ENCODE measurements at regions not wholly inside any gene's neighbourhood (a gene's known extent, or its start where the extent isn't known, plus 50 kb on each side); places are given as distances from the start of the nearest gene placed in this dataset.
"Not testable (repeated sequence)": the region's sequence is repeated elsewhere in the genome, so short reads cannot be mapped to it uniquely, and the experiment has no call there.

DNA sequence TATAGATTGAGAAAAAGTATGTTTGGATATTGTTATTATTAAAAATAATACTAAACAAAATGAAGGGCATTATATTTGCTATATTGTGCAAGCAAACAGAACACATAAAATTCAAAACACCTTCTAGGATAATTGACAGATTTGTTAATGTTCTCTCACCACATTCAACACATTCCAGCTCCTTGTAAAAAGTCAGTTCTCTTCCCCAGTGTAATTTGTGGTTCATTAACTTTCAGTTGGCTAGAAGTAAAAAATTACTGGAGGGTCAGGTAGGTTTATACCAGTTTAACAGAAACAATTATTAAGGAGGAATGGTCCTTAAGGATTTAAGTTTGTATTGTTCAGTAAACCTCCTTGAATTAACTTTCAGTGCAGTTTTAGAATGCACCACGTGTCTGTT, 1235.3 kb upstream of the ADGRL2 start:
- DNase-seq, result no peak

DNA sequence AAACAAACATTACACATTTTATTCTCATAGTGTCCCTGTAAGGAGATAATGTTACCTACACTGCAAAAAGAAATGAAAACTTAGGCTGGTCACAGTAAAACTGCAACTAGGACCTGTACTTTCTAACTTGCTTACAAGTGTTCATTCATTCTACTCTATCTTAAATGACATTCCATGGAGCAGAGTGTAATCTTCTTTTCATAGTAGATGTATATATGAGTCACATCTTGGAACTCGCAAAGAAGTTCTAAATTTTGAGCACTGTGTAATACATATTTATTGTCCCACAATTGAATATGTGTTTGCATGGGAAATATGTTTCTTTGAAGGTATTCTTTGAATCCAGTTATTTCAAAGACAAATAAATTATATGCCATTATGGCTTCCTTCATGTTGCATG, 1258.5 kb upstream of the ADGRL2 start:
- DNase-seq, result no peak

DNA sequence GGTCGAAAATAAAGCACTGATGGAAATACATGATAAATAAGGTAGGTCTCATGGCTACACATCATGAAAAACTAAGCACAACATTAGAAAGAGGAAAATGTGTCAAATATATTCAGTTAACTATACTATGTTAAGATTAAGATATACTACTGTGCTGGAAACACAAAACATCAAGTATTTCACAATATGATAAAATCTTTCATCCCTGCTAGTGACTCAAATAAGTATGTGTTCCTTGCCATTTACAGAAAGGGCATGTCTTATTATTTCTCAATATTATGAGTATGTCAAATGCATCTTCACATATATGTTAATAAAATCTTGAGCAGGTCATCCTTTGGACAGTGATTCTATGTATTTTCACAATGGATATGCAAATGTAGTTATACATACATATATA, 1260.1 kb upstream of the ADGRL2 start:
- no peak for DNase-seq

DNA sequence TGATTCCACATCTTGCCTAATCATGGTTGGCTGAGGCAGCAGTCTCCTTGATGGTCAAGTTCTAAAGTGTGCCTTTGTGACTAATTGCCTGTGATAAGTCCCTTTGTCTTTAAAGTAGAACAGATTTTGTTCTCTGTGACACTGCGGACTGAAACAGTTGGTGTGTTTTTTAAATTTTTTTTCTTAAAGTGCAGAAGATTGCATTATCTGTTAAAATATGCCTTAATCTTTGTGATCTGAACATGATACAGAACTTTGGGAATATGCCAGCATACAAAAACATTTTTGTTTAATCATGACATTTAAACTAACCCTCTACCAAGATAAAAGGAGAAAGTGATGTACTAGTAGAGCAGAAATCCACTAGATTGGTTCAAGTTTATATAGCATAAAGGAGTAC, 1260.6 kb upstream of the ADGRL2 start:
- no peak for DNase-seq

DNA sequence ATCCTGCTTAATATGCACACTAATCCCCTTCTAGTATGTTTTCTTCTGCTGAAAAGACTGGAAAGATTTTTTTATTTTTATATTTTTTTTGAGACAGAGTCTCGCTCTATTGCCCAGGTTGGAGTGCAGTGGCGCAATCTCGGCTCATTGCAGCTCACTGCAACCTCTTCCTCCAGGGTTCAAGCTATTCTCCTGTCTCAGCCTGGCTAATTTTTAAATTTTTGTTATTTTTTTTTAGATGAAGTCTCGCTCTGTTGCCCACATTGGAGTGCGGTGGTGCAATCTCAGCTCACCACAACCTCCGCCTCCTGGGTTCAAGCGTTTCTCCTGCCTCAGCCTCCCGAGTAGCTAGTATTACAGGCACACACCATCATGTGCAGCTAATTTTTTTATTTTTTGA, 1261.4 kb upstream of the ADGRL2 start:
- DNase-seq, result not testable (repeated sequence)

DNA sequence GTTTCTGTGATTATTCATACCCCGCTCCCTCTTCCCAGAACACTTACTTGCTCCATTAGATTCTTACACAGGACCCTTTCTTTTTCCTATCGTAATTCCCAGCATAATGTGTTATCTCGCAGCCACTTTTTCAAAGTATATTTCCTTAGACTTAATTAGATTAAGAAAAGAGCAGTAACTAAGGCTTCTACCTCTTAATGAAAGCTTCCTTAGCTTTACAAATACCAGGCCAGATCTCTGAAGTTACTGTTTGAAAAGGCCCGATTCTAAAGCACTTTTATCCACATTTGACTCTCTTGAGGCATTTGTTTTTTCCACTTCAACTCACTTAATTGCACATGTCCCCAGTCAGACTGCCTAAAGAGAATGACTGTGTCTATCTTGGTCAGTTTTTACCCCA, 1264.3 kb upstream of the ADGRL2 start:
- DNase-seq, result no peak

DNA sequence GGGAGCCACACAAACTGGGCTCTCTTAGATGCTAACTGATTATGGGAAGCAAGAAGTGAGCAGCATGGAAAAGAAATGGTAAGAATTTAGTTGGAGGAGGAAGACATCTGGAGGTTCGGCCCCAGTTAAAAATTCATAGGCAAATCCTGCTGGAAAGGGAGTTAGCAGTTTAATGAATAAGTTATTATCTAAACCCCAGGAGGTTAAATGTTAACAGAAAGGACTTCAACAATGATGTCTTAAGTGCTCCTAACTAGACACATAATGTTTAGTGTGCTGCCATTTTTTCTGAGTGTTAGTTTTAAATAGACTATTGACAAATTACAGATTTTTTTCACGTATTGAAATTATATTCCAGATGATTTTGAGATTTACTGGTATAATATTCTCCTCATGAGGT, 1265.3 kb upstream of the ADGRL2 start:
- no peak for DNase-seq

DNA sequence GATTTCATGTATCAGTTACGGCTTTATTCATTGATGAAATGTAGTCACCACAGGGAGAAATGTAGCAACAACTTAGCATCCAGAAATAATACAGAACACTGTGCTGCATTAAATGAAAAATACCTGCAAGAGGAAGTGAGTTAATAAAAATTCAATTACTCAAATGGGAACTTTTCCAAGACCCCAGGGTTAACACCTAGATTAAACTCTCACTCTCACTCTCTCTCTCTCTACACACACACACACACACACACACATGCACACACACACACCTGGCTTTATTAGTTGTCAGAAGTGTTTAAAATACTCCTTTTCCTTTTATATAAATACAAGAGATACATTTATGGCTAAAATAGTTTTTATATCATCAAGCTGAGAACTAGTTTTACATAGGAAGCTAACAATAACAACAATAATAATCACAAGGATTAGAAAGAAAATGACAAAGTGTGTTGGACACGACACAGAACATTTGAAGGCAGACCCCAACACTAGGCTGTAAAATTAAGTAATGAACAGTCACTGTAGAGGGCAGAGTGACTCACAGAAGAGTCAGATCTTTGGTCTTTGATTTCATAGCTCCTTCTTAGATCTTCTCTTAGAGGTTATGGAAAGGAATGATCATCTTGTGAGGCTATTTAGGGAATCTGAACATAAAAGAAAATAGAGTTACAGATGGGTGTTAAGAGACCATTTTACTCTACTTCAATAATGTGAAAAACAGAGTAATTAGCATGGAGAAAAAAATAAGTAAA, 1266.0 kb upstream of the ADGRL2 start:
- DNase-seq, result no peak

DNA sequence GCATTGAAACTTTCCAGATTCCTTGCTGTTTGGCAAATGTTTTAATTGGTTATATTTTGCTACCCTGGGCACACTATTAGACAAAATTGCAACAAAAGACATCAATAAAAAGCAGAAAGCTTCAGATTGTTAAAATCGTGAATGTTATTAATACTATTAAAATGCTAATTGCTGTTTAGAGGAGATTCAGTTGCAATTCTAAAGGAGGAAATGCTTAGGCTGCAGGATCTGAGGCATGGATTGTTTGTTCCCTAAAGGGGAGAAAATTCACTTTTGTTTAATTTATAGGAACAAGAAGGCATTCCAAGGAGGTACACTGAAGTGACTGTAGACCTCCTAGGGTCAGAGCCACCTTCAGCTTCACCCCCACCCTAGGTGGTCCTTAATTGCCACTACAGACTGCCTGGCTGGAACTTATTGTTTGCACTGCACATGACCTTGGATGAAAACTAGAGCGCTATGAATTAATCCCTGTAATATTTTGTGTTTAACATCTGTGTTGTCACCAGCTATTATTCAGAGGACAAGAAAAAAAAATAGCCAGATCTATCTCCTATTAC, 1266.9 kb upstream of the ADGRL2 start:
- DNase-seq, result no peak

DNA sequence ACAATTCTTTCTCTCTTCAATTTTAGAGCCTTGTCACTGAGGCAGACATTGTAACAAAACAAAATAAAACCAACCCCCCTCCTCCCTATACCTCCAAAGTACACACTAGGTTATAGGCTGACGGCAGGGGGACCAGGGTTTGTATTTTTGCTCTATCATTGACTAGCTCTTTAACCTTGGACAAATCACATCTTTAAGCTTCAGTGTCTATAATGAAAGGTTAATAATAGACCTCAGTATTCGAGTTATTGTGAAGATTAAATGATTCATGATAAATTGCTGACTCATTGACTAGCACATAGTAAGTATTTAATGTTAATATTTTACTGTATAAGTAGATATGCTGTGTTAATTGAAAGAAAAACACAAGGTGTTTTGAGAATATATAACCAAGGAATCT, 1267.6 kb upstream of the ADGRL2 start:
- DNase-seq, result no peak

DNA sequence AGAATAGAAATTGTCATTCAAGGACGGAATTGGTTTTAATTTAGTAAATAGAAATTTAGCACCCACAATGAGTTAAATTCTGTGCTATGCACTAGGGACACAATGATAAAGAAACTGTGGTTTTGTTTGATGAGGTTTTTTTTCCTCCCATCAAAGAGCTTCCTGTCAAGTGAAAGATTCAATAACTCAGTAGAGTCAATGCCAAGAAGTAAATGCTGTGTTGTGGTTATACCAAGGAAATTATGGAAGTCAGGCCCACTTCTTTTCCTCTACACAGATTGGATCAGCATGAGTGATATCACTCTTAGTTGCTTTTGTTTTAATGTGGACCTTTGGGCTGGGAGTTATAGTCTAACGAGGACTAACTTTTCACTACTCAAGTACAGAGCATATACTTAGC, 1269.6 kb upstream of the ADGRL2 start:
- no peak for DNase-seq

DNA sequence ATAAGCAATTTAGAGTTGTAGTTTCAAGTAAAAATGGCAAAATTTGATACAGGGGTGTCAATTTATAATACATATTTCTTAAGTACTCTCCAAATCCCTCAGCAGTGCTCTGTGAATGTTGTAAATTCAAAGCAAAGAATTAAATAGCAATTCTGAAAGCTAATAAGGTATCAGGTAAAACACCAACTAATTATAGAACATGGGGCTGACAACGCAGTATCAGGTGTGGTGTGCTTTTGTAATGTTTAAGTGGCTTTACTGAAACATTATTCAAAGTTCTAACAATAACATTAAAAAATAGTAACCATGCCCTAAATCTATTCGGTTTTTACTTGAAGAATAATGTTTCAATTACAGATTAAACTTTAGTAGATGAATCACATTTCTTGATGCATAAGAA, 1271.2 kb upstream of the ADGRL2 start:
- no peak for DNase-seq

DNA sequence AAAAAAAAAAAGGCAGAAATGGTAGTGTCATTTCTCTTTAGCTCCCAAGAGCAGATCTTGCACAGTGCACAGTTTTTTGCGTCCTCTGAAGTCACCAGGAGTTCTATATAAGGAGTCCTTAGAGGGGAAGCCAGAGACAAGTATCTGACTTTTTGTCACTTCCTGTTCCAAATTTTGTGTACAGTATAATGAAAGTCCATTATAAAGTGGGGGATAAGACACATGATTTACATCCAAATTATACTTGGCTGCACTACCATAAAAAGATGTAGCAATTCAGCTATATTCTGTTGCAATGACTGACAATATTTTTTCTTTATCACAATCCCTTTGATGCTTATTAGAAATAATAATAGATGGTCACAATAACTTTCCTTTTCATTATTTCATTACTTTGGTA, 1276.9 kb upstream of the ADGRL2 start:
- no peak for DNase-seq

DNA sequence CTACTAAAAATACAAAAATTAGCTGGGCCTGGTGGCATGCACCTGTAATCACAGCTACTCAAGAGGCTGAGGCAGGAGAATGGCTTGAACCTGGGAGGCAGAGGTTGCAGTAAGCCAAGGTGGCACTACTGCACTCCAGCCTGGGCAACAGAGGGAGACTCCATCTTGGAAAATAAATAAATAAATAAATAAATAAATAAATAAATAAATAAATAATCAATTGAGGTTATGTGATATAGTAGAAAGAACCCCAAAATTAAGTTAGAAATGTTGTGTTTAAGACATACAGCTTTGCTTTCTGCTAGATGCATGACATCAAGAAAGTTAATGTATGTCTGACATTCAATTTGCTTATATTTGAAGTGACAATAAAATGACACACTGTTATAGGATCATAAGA, 1277.7 kb upstream of the ADGRL2 start:
- DNase-seq, result not testable (repeated sequence)

DNA sequence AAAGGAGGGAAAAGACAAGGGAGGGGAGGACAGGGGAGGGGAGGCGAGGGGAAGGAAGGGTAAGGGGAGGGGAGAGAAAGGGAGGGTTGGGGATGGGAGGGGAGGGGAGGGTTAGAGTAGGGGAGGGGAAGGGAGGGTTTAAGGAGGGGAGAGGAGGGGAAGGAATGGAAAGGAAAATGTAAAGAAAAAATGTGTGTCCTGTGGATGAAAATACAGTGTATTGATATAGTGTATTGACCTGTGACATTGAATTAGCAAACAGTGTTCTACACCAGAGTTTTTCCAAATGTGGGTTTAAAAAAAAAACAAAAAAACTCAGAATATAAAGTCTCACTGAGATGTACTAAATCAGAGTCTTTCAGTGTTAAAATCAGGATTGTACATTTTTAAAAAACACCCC, 1279.8 kb upstream of the ADGRL2 start:
- no peak for DNase-seq

DNA sequence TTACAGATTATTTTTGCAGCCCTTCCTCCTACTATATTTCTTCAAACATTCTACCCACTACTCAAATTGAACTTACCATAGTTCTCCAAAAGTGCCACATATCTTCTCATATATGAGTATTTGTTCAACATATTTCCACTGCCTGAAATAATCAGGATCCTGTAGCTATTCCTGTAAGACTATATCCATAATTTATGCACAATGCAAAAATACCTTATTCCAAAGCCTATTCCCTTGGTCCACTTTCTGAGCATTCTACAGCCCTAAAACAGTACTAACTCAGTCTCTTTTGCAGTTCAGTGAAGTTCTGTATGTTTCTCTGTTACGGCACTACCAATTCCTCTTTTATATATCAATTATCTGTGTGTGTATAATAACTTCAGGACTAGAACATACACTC, 1283.7 kb upstream of the ADGRL2 start:
- DNase-seq, result no peak

DNA sequence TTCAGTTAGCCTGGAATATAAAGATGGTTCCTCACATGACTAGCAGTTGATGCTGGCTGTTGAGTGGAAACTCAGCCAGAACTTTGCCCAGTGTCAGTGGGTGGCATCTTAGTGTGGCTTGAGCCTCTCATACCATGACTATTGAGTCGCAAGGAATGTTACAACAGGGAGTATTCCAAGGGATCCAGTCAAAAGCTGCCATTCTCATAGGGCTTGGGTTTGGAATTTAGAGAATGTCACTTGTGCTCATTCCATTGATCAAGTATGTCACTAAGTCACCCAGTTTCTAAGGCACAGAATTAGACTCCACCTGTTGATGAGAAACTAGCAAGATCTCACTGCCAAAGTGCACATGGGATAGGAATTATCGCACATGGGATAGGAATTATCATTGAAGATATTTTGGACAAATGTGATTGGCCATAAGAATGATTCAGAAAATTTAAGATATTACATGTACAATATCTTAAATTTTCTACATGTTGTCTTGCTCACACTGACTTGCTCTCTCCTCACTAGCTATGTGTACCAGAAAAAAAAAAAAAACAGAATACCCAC, 1290.7 kb upstream of the ADGRL2 start:
- DNase-seq, result no peak

DNA sequence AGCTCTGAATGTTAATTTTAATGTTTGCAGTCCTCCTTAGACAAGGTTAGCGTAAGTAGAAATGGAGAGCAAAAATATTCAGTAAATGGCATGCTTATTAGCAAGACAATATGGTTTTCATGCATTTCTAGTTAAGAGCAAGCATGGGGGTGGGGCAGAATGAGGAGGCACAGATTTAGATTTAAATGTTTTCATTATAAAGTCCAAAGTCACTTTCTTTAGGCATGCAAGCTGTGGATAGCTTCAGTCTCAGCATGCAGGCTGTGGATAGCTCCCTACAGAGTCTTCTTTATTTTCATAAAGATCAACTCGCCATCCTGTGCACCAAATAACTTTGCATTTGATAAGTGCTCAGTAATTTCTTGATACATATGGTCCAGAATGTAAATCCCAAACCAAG, 1294.5 kb upstream of the ADGRL2 start:
- no peak for DNase-seq

DNA sequence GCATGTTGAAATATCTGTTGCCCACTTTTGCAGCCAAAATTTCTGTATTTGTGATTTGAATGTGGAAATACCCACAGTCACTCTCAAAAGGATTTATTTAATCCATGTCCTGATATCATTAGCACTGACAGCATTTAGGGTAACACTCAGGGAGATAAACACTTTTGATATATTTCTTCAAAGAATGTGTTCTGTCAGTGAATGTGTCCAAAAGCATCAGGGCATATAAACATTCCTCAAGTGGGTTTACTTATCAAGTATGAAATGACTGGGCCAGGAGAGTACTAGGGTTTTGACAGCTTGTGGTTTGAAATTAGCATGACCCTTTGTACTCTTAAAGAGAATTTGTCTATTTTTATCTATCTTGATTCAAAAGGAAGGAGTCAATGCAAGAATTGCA, 1302.1 kb upstream of the ADGRL2 start:
- no peak for DNase-seq

DNA sequence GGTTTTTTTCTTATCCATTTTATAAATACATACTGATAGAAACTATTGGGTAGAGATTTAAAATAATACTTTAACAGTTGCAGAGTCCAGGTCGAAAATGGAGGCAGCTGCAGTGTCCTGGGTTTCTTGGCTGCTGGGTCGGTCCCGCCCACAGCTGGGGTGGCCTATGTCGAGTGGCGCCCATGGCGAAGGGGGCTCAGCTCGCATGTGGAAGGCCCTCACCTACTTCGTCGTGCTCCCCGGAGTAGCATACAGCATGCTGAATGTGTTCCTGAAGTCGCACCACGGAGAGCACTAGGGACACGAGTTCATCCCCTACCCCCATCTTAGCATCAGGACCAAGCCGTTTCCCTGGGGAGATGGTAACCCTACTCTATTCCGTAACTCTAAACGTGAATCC, 1304.9 kb upstream of the ADGRL2 start:
- no peak for DNase-seq

DNA sequence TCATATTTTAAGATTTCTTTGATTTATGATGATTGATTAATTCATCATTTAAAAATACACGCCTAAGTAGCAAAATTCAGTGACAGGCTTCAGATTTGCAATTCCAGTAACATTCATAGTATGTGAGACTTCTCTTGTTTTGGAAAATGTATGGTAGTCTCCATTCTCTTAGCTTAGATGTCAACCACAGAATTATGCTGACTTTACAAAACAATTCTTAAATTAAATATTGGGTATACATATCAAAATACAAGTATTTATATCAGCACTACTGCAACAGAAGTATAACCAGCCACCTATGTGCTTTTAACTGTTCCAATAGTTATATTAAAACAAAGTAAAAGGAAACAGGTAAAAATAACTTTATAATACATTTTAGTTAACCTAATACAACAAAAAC, 1328.6 kb upstream of the ADGRL2 start:
- no peak for DNase-seq

DNA sequence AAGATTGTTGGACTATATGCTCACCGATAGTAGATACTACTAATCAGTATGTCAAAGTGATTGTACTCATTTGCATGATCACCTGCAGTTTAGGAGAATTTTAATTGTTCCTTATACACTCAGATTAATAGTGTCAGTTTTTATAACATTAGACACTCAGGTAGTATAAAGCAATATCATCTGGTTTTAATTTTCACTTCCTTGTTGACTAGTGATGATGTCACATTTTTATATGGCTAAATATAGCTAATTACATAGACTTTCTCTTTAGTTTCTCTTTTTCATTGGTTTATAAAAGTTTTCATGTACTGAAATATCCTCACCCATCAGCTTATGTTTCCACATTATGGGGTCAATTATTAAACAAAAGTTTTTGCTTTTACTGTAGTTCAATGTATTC, 1332.4 kb upstream of the ADGRL2 start:
- DNase-seq, result no peak

DNA sequence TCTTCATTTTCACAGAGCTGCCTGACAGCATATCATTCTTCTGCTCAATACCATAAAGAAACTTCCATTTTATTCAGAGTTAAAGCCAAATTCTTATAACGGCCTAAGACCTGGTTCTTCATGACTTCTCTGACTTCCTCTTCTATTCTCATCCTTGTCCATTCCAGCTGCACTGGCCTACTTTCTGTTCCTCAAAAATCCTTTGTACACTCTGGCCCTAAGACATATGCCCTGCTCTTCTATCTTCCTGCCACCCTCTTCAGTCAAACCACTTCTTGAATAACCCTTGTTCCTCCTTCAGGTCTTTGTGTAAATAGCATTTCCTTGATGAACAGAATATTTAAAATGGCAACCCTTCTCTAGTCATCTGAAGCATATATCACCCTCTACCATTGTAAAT, 1338.7 kb upstream of the ADGRL2 start:
- DNase-seq, result no peak

DNA sequence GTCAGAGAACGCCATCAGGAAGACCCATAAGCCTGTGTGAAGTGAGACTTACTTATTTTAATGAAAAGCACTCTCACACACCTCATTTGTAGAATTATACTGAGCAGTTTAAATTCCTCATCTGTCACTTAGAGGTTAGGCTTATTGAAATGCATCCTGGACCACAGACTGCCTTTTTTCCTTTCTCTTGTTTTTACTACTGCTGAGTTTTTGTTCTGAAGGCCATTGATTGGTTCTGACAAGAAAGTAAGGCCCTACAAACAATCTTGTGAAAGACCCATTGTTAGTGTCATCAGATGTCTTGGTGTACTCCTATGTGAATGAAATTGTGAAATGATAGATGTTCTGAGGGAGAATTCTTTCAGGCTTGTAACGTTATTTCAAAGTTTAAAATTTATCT, 1343.3 kb upstream of the ADGRL2 start:
- DNase-seq, result no peak

DNA sequence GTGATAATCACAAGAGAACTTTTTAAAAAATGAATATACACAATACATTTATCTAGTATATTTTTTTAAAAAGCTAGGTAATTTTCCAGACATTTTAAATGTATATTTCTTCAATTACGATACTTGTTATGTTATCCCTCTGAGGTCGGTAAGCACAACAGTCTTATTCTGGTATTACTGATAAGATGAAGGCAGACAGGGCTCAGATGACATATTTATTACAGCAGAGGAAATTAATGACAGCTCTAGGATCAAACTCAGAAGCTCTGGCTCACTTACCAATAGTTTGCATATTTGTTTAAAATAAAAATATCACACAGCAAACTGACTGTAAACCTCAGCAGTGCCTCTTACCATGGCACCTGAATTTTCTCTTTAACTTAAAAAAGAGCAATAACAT, 1347.0 kb upstream of the ADGRL2 start:
- no peak for DNase-seq
